Brain microvascular endothelial cell (primary cell): ENCODE measurements at regions not wholly inside any gene's neighbourhood (a gene's known extent, or its start where the extent isn't known, plus 50 kb on each side); places are given as distances from the start of the nearest gene placed in this dataset.

ENCODE experiments used
- DNase-seq: peaks from one replicate; pipeline ENCODE4 v3.0.0-alpha.2; 2020
- H3K27ac ChIP-seq: fragments of 250-450 bp; sonication (Bioruptor Pico); 2 replicates; pipeline ENCODE4 v1.5.1; 2020; ENCODE audit warnings: mild to moderate bottlenecking, moderate library complexity
- H3K27me3 ChIP-seq: fragments of 250-450 bp; sonication (Bioruptor Pico); replicated peaks from 2 replicates; pipeline ENCODE4 v1.5.1; 2020; ENCODE audit warnings: mild to moderate bottlenecking
- H3K36me3 ChIP-seq: fragments of 250-450 bp; sonication (Bioruptor Pico); replicated peaks from 2 replicates; pipeline ENCODE4 v1.5.1; 2020; ENCODE audit warnings: mild to moderate bottlenecking
- H3K4me3 ChIP-seq: 2 replicates; pipeline ENCODE4 v1.5.1; 2011; ENCODE audit warnings: low read depth, mild to moderate bottlenecking, control low read depth, low read length, moderate library complexity
- in situ Hi-C: cut with HindIII; loops from 2 replicates; pipeline ENCODE4 v1.10.0; 2017; ENCODE audit warnings: low sequenced_read_pairs, low pct_ligation_motif_present
- TF ChIP-seq, protein P1 (sequence below): IDR thresholded peaks from 2 replicates; pipeline ENCODE4 v1.5.1; 2011; ENCODE audit warnings: low read depth, mild to moderate bottlenecking, moderate library complexity, low read length, control low read depth, inconsistent platforms; ENCODE audit errors: missing control alignments

DNA sequence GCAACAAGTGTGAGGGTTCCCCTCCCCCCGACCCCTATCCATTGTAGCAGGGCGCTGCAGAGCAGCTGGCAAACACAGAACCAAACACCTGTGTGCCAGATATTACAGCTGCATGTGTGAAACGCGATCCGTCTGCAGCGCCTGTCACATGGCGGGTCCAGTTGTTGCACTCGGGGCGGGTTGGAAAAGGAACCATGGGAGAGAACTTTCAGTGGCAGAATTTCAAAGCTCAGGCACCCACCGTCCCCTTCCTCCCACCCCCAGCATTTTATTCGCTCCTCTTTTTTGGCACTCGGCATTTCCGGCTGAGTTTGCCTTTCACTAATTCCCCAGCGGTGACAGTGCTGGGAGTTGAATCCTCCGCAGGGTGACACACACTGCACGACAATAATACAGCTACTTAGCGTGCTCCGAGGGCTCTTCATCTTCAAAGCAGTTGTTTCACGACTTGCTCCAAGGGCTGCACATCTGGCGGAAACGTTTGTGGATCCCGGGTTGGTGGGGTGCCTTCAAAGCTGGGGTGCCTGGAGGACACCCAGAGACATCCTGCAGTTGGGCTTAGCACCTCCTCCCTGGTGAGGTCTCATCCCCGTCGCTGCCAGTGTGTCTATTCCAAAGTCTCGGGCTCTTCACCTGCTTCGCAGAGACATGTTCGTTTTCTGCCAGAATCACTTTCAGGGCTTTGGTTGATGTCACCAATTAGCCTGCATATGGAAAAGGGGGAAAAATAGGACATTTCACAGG lies 180.7 kb downstream of the ZBTB18 start:
- DNase-seq = no peak
- no peaks in the 10 kb centered on the region for H3K27me3 ChIP-seq
- H3K27ac ChIP-seq = no peak overlapping the region
- peak overlapping the region; percentile 13 for H3K4me3 ChIP-seq
- H3K36me3 ChIP-seq = no peaks in the 10 kb centered on the region
- TF ChIP-seq, protein P1, sequence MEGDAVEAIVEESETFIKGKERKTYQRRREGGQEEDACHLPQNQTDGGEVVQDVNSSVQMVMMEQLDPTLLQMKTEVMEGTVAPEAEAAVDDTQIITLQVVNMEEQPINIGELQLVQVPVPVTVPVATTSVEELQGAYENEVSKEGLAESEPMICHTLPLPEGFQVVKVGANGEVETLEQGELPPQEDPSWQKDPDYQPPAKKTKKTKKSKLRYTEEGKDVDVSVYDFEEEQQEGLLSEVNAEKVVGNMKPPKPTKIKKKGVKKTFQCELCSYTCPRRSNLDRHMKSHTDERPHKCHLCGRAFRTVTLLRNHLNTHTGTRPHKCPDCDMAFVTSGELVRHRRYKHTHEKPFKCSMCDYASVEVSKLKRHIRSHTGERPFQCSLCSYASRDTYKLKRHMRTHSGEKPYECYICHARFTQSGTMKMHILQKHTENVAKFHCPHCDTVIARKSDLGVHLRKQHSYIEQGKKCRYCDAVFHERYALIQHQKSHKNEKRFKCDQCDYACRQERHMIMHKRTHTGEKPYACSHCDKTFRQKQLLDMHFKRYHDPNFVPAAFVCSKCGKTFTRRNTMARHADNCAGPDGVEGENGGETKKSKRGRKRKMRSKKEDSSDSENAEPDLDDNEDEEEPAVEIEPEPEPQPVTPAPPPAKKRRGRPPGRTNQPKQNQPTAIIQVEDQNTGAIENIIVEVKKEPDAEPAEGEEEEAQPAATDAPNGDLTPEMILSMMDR = no peak
- in situ Hi-C loops = no loop called here

DNA sequence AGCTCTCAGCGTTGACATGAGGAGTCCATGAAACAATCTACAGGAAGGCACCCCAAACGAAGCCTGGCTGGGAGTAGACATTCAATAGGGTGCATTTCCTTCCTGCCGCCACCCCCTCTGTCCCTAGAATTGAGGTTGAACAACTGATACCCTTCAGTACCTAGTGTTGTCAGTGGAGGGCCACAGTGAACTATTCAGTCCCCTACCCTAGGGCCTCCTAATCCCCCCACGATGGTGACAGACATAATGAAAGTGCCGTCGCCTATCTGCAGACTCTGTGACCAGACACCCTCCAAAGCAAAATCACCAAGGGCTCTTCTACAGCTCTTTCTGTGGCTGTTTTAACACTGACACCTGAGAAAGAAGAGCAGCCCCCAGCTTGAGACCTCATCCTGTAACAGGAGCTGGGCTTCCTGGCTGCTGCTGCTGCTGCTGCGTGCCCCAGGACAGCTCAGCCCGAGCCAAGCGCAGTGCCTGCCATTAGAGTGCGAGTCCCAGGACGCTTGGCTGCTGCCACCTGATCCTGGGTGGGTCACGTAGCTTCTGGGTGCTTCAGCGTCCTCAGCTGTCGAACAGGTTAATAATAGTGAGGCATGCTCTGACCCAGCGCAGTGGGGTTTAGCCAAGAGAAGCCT lies 183.0 kb downstream of the ZBTB18 start:
- no peak overlapping the region for H3K27ac ChIP-seq
- no peaks in the 10 kb centered on the region for H3K36me3 ChIP-seq
- no peak overlapping the region for H3K4me3 ChIP-seq
- no peak for DNase-seq
- H3K27me3 ChIP-seq = no peaks in the 10 kb centered on the region
- TF ChIP-seq, protein P1 = no peak
- in situ Hi-C loops = no loop called here

DNA sequence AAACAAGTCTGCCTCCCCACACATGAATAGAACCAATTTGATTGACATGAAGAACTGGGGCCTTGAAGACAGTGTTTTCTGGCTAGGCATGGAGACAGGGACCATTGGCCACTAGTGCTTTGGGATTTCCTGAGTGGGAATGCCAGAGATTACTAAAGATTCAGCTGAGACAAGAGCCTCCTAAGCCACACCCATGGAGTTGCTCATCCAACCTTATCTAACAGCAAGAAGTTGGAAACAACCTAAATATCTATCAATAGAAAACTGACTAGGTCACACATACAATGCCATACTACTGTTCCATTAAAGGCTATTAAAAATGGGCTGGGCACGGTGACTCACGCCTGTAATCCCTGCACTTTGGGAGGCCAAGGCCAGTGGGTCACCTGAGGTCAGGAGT lies 184.1 kb downstream of the ZBTB18 start:
- TF ChIP-seq, protein P1 = no peak
- H3K4me3 ChIP-seq = no peak overlapping the region
- H3K27me3 ChIP-seq = no peaks in the 10 kb centered on the region
- in situ Hi-C loops = no loop called here
- no peak for DNase-seq
- H3K36me3 ChIP-seq = no peaks in the 10 kb centered on the region
- no peak overlapping the region for H3K27ac ChIP-seq

DNA sequence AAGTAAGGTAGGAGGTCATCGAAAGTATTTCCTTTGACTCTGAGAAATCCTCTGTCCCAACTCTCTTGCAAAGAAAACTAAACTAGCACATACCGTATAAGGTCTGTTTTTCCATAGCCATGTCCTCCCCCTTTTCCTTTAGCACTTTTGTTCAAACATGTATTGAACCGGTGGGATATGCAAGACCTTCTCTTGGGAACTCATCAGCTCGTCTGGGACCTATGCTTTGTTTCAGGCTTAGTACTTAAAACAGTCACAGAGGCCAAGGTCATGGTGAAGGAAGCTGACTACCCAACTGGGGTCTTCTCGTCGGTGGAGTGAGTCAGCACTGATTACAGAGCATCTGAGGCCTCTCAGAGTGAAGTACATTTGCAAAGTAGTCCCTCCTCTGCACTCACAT lies 185.0 kb downstream of the ZBTB18 start:
- Histone ChIP-seq H3K36me3 (no peaks in the 10 kb centered on the region), H3K27me3 (no peaks in the 10 kb centered on the region), H3K27ac (no peak overlapping the region), H3K4me3 (no peak overlapping the region)
- in situ Hi-C loops = no loop called here
- TF ChIP-seq, protein P1 = no peak
- peak; percentile 44 for DNase-seq

DNA sequence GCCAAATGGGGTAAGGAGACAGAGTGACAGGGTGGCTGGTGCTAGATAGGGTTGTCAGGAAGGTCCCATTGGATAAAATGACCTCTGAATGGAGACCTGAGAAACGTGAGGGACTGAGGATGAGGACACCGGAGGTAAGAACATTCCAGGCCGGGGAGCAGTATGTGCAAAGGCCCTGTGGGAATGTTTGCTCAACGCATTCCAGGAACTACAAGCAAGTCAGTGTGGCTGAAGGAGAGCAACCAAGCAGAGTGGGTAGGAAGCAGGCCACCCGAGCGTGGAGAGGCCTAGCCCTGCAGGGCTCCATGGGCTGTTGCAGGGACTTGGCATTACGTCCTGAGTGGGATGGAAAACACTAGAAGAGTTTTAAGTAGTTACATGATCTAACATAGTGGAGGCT lies 185.6 kb downstream of the ZBTB18 start:
- in situ Hi-C loops = no loop called here
- no peak for DNase-seq

More for the DNA sequence above, 185.6 kb downstream of the ZBTB18 start:
- Histone ChIP-seq H3K36me3 (no peaks in the 10 kb centered on the region), H3K27ac (no peak overlapping the region), H3K27me3 (no peaks in the 10 kb centered on the region), H3K4me3 (no peak overlapping the region)
- TF ChIP-seq, protein P1 = no peak
